Astrocyte of the spinal cord (primary cell): ENCODE measurements at regions not wholly inside any gene's neighbourhood (a gene's known extent, or its start where the extent isn't known, plus 50 kb on each side); places are given as distances from the start of the nearest gene placed in this dataset.

Experiments
- DNase-seq: peaks from one replicate; pipeline ENCODE4 v3.0.0; 2011; ENCODE audit warnings: low read depth, low spot score
- H3K4me3 ChIP-seq: 2 replicates; pipeline ENCODE4 v1.5.1; 2011; ENCODE audit warnings: low read depth, mild to moderate bottlenecking, low read length, moderate library complexity
- CTCF ChIP-seq: IDR thresholded peaks from 2 replicates; pipeline ENCODE4 v1.5.1; 2012; ENCODE audit warnings: low read depth, mild to moderate bottlenecking, low read length, inconsistent platforms
- in situ Hi-C: cut with HindIII; loops from 2 replicates; pipeline ENCODE4 v1.10.0; 2017; ENCODE audit warnings: low sequenced_read_pairs

- in situ Hi-C loops = no loop called here
- DNase-seq = no peak
- H3K4me3 ChIP-seq = no peak overlapping the region
- no peak for TF ChIP-seq CTCF
Observed at GRCh38 chr16:13780406-13781168, 139.4 kb upstream of the ERCC4 start.

DNA sequence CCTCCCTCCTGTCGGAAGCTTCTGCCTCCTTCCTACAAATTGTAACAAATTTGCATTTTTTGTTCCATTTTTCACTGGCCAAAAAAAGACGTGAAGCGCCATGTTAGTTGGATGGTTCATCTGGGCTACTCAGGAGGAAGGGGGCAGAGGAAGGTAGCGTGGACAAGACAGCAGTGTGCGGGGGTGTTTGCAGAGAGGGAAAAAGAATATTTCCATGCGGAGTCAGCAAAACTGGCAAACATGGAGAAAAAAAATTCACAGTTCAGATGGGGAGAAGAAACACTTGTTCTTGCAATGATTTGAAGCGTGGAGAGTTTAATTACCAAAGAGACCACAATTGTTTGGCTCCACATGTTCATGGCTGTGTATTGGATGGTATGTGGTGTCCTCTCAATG, 138.8 kb upstream of the ERCC4 start:
- TF ChIP-seq CTCF = no peak
- DNase-seq = no peak
- in situ Hi-C loops = no loop called here
- no peak overlapping the region for H3K4me3 ChIP-seq

DNA sequence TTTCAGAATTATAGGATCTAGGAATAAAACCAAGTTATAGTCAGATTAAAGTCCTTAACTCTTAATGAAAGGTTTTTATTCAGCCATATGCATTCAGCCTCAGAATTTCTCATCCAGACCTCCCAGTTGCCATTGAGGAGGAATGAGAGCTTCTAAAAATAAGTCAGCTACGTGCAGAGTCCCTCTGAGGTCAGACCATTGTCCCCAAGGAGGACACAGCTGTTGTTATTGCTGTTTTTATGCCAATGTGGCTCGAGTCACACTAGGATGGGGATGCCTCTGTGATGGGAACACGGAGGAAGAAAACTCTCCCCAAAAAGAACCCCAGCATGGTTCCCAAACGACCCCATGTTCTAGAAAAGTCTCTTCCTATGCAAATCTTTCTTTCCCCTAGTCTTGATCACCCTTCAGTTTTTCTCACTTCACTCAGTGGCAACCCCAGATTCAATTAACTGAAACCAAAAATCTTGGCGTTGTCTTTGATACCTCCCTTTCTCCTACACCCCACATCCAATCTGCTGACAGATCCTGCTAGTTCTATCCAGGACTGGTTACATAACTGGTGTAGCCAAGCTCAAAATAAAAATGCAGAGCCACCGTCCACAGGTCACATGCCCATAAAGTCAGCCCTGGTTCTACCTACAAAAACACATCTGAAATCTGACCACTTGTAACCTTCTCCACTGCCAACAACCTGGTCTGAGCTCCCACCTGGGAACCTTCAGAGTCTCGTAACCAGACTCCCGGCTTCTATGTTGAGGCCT, 138.2 kb upstream of the ERCC4 start:
- H3K4me3 ChIP-seq = no peak overlapping the region
- in situ Hi-C loops = no loop called here
- no peak for TF ChIP-seq CTCF
- no peak for DNase-seq

GRCh38 chr16:13791095-13791494, 128.9 kb upstream of the ERCC4 start:
- TF ChIP-seq CTCF = no peak
- in situ Hi-C loops = no loop called here
- DNase-seq = no peak
- no peak overlapping the region for H3K4me3 ChIP-seq

DNA sequence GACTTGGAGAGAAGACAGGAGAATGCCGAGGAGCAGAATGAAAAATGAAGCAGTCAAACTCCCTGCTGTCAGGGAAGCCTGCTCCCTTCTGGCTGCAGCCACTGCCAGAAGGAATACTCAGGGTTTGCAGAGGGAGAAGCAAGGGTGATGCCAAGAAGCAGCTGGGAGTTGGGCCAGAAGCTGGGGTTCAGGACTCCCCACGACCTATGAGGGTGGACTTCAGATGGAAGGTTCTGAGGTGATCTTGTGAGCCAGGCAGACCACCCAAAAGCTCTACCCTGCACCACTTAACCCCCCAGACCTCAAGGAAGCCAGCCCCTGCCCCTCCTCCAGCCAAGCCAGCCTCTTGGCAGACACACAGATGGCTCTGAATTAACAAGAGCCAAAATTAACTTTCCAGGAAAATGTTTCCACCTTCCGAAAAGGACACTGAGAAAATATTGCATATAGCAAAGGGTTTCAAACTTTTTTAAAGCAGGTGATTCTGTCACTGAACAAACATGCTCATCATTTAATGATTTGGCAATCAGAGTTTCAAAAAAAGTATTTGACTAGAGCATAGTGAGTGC, 126.0 kb upstream of the ERCC4 start:
- no peak overlapping the region for H3K4me3 ChIP-seq
- in situ Hi-C loops = no loop called here
- no peak for TF ChIP-seq CTCF
- DNase-seq = no peak

GRCh38 chr16:13795131-13795530, 124.8 kb upstream of the ERCC4 start:
- no peak for TF ChIP-seq CTCF
- in situ Hi-C loops = no loop called here
- DNase-seq = no peak
- H3K4me3 ChIP-seq = no peak overlapping the region
